22Rv1 (cell line): ENCODE measurements at regions not wholly inside any gene's neighbourhood (a gene's known extent, or its start where the extent isn't known, plus 50 kb on each side); places are given as distances from the start of the nearest gene placed in this dataset.

Experiments
- ZFX ChIP-seq: fragments of 450-650 bp; IDR thresholded peaks from 2 replicates; pipeline ENCODE4 v1.6.1; 2017; ENCODE audit warnings: antibody characterized with exemption, borderline replicate concordance
- TF ChIP-seq, protein P1 (sequence below): fragments of 450-650 bp; IDR thresholded peaks from 2 replicates; pipeline ENCODE4 v1.5.1; 2017; ENCODE audit warnings: mild to moderate bottlenecking

- TF ChIP-seq, protein P1, sequence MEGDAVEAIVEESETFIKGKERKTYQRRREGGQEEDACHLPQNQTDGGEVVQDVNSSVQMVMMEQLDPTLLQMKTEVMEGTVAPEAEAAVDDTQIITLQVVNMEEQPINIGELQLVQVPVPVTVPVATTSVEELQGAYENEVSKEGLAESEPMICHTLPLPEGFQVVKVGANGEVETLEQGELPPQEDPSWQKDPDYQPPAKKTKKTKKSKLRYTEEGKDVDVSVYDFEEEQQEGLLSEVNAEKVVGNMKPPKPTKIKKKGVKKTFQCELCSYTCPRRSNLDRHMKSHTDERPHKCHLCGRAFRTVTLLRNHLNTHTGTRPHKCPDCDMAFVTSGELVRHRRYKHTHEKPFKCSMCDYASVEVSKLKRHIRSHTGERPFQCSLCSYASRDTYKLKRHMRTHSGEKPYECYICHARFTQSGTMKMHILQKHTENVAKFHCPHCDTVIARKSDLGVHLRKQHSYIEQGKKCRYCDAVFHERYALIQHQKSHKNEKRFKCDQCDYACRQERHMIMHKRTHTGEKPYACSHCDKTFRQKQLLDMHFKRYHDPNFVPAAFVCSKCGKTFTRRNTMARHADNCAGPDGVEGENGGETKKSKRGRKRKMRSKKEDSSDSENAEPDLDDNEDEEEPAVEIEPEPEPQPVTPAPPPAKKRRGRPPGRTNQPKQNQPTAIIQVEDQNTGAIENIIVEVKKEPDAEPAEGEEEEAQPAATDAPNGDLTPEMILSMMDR, result no peak
- TF ChIP-seq ZFX, result no peak
Observed at GRCh38 chr1:229194096-229194495, 76.8 kb upstream of the RAB4A start.
